Calu3 (cell line): ENCODE measurements at regions not wholly inside any gene's neighbourhood (a gene's known extent, or its start where the extent isn't known, plus 50 kb on each side); places are given as distances from the start of the nearest gene placed in this dataset.

ENCODE experiments used
- BruUV-seq: library from RNA; stranded (reverse); fragments of 400-500 nt; replicated peaks from 2 replicates; lab custom pipeline; 2021; lab: Mats Ljungman, UMichigan
- CTCF ChIA-PET: fragments of 300-600 bp; sonication (Branson Sonifier 250); formaldehyde crosslinking; loops from one replicate; lab custom pipeline; 2022; ENCODE audit warnings: antibody characterized with exemption; lab: Charles Lee
- DNase-seq: peaks from one replicate; pipeline ENCODE4 v3.0.0; 2022
- H3K27ac Mint-ChIP-seq: one replicate; pipeline ENCODE4 v1.8.0; 2022; ENCODE audit warnings: mixed read lengths; ENCODE audit not compliant: unreplicated experiment
- H3K27me3 Mint-ChIP-seq: one replicate; pipeline ENCODE4 v1.8.0; 2022; ENCODE audit warnings: mixed read lengths; ENCODE audit not compliant: unreplicated experiment
- H3K36me3 Mint-ChIP-seq: one replicate; pipeline ENCODE4 v1.8.0; 2022; ENCODE audit warnings: mild to moderate bottlenecking, moderate library complexity, mixed read lengths; ENCODE audit not compliant: insufficient read depth, unreplicated experiment
- H3K4me1 Mint-ChIP-seq: one replicate; pipeline ENCODE4 v1.8.0; 2022; ENCODE audit warnings: mild to moderate bottlenecking, low read depth, mixed read lengths; ENCODE audit not compliant: unreplicated experiment
- H3K4me3 Mint-ChIP-seq: one replicate; pipeline ENCODE4 v1.8.0; 2022; ENCODE audit warnings: mild to moderate bottlenecking, low read depth, moderate library complexity, mixed read lengths; ENCODE audit not compliant: unreplicated experiment
- H3K9me3 Mint-ChIP-seq: one replicate; pipeline ENCODE4 v1.8.0; 2022; ENCODE audit warnings: low read depth, mixed read lengths; ENCODE audit not compliant: unreplicated experiment
- intact Hi-C: fragments of 100-400 bp; cut with micrococcal nuclease; formaldehyde crosslinking; loops from one replicate; pipeline ENCODE4 v1.10.0; 2022; ENCODE audit not compliant: unreplicated experiment
- TF ChIP-seq, protein P1 (sequence below): fragments of 200-600 bp; IDR thresholded peaks from one replicate; pipeline ENCODE4 v1.8.0; 2022; ENCODE audit warnings: antibody characterized with exemption; ENCODE audit not compliant: unreplicated experiment

- H3K36me3 Mint-ChIP-seq: no peaks in the 10 kb centered on the region
- peaks cover 49% of the 10 kb centered on the region for H3K27me3 Mint-ChIP-seq
- no peak overlapping the region for H3K4me3 Mint-ChIP-seq
- H3K27ac Mint-ChIP-seq: no peak overlapping the region
- H3K9me3 Mint-ChIP-seq: no peaks in the 10 kb centered on the region
- no peak for DNase-seq
- CTCF ChIA-PET: no interaction called here
- intact Hi-C loops: no loop called here
- no TSS peak for BruUV-seq
- TF ChIP-seq, protein P1, sequence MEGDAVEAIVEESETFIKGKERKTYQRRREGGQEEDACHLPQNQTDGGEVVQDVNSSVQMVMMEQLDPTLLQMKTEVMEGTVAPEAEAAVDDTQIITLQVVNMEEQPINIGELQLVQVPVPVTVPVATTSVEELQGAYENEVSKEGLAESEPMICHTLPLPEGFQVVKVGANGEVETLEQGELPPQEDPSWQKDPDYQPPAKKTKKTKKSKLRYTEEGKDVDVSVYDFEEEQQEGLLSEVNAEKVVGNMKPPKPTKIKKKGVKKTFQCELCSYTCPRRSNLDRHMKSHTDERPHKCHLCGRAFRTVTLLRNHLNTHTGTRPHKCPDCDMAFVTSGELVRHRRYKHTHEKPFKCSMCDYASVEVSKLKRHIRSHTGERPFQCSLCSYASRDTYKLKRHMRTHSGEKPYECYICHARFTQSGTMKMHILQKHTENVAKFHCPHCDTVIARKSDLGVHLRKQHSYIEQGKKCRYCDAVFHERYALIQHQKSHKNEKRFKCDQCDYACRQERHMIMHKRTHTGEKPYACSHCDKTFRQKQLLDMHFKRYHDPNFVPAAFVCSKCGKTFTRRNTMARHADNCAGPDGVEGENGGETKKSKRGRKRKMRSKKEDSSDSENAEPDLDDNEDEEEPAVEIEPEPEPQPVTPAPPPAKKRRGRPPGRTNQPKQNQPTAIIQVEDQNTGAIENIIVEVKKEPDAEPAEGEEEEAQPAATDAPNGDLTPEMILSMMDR: no peak
- no peaks in the 10 kb centered on the region for H3K4me1 Mint-ChIP-seq
Observed at GRCh38 chr20:4437131-4437530, 188.0 kb upstream of the ADRA1D start.

- H3K27ac Mint-ChIP-seq: no peak overlapping the region
- no peak overlapping the region for H3K4me3 Mint-ChIP-seq
- H3K27me3 Mint-ChIP-seq: peaks cover 62% of the 10 kb centered on the region
- CTCF ChIA-PET: interaction anchor here (0.5 to 1.1 kb wide), 2 partner anchors 14 to 330 kb away, joined by 4 read pairs; no protein-coding TSS in a partner anchor
- no TSS peak for BruUV-seq
- no peak for DNase-seq
- intact Hi-C loops: no loop called here
- no peaks in the 10 kb centered on the region for H3K9me3 Mint-ChIP-seq
- TF ChIP-seq, protein P1: no peak
- H3K36me3 Mint-ChIP-seq: no peaks in the 10 kb centered on the region
- no peaks in the 10 kb centered on the region for H3K4me1 Mint-ChIP-seq
Observed at GRCh38 chr20:4435671-4436455, 186.8 kb upstream of the ADRA1D start.

DNA sequence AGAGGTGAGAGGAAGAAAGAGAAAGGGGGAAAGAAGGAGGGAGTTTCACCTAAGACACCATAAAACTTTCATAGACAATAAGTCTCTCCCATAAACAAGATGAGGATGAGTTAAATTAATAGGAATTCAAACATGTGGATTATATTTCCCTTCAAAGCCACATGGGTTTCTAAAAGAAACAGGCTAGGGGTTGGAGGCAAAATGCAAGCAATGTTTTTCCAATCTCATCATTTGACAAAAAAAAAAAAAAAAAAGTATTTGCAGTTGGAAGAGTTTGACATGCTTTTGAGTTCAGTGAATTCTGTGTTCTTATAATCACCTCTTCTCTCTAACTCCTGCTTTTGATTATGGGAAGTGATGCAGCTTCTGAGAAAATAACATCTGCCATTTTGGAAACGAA, 186.1 kb upstream of the ADRA1D start:
- H3K4me3 Mint-ChIP-seq: no peak overlapping the region
- DNase-seq: no peak
- no peaks in the 10 kb centered on the region for H3K9me3 Mint-ChIP-seq
- peaks cover 65% of the 10 kb centered on the region for H3K27me3 Mint-ChIP-seq
- no peaks in the 10 kb centered on the region for H3K4me1 Mint-ChIP-seq
- H3K27ac Mint-ChIP-seq: no peak overlapping the region
- TF ChIP-seq, protein P1: no peak
- intact Hi-C loops: no loop called here
- no TSS peak for BruUV-seq
- CTCF ChIA-PET: no interaction called here
- H3K36me3 Mint-ChIP-seq: no peaks in the 10 kb centered on the region

DNA sequence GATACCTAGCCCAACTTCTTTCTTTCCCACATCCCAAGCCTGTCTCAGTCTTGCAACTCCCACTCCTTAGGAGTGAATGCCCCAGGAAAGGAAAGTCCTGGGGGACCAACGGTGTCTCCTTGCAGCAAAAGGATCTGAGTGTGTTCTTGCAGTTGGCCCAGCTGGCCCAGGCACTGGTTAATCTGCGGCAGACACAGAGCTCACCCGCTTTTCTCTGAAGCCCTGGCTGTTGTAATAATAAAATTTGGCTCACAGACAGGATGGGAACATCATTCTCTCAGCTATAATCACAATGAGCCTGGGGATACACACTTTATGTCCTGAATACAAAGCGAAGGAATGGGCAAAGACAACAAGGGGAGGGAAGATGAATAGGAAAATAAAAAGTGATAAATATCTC, 185.6 kb upstream of the ADRA1D start:
- BruUV-seq: no TSS peak
- TF ChIP-seq, protein P1: no peak
- H3K4me1 Mint-ChIP-seq: no peaks in the 10 kb centered on the region
- H3K27me3 Mint-ChIP-seq: peaks cover 67% of the 10 kb centered on the region
- no peaks in the 10 kb centered on the region for H3K36me3 Mint-ChIP-seq
- intact Hi-C loops: no loop called here
- CTCF ChIA-PET: no interaction called here
- H3K4me3 Mint-ChIP-seq: no peak overlapping the region
- no peak overlapping the region for H3K27ac Mint-ChIP-seq
- no peaks in the 10 kb centered on the region for H3K9me3 Mint-ChIP-seq
- no peak for DNase-seq
